Sciatic nerve (tissue), 2 donors: ENCODE measurements at regions not wholly inside any gene's neighbourhood (a gene's known extent, or its start where the extent isn't known, plus 50 kb on each side); places are given as distances from the start of the nearest gene placed in this dataset.

Experiments
- ATAC-seq: fragments of 200-7000 bp; cut with Tn5 transposase; one replicate; pipeline ENCODE4 v1.9.1; 2020; ENCODE audit warnings: mild to moderate bottlenecking, moderate library complexity
- DNase-seq: peaks from one replicate; pipeline ENCODE4 v3.0.0-alpha.2; 2020; ENCODE audit warnings: low spot score
- intact Hi-C: fragments of 100-400 bp; cut with DNase I; formaldehyde crosslinking; loops from one replicate; pipeline ENCODE4 v1.14.2; 2022
- donor health status: DM: no; HTN: no; CAD: no.
- donor health status: DM: no; HTN: no; CAD: no.

DNA sequence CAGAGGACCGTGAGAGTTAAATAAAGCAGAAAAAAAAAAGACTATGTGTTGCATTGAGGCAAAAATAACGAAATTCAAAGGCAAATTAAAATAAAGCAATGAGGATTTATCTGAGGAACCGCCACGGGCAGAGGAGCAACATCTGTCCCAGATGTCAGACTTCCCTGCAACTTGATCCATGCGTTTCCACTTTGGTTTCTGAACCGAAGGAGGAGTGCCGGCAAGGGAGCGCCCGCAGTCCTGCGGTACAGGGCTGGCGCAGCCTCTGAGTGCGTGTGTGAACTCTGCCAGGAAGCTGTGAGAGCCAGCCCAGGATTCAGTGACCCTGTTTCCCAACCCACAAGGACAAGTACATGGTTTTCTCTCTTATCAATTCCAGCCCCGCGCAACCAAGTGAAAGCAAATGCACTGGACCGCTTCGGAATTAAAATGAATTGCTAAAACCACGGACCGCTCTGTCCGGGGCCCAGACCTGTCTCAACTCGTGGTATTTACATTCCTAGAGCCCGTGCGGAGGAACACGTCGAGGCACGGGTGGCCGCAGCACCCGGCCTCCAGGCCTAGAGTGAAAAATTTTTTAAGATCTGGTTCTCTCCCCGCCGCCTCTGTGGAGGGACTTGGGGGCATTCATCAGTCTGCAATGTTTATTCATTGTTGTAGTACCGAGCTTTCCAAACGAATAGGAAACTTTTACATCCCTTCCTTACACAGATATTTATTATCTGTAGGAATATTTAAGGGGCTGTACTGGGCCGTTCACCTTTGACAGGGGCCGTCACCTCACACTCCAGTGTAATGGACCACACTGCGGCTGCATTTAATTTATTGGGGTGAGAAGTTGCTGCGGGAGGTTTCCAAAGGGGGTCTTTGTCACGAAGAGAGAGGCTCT is 291.5 kb upstream of the NFE2L3 start:
- intact Hi-C loops = no loop called here
- DNase-seq = no peak

DNA sequence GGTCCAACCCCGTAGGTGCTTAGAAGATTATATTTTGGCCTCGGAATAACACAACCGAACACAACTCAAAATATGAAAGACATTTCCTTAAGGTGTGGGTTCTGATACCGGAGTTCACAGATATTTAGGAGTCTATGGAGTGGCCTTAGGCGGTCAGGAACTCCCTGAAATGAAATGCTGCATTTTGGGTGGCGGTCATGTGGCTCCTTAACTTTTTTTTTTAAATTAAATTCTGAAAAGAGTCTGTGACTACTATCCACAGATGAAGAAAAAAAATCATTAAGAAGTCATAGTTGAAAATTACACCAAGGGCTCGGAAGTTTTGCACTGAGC is 290.9 kb upstream of the NFE2L3 start:
- intact Hi-C loops = no loop called here
- DNase-seq (no peak), ATAC-seq (no peak)

More for the DNA sequence above, 291.5 kb upstream of the NFE2L3 start:
- ATAC-seq = no peak

- intact Hi-C loops = no loop called here
- no peak for ATAC-seq
These were observed 290.3 kb upstream of the NFE2L3 start for GRCh38 chr7:25861601-25862260.

GRCh38 chr7:25862261-25863004 is 289.6 kb upstream of the NFE2L3 start:
- peak; percentile 95 for ATAC-seq
- intact Hi-C loops = no loop called here
- peak; percentile 97 for DNase-seq

More at GRCh38 chr7:25861601-25862260, 290.3 kb upstream of the NFE2L3 start:
- DNase-seq = no peak

GRCh38 chr7:25863005-25863728 is 288.8 kb upstream of the NFE2L3 start:
- ATAC-seq (no peak), DNase-seq (no peak)
- intact Hi-C loops = no loop called here

GRCh38 chr7:25863729-25864110 is 288.3 kb upstream of the NFE2L3 start:
- ATAC-seq = no peak
- DNase-seq = no peak
- intact Hi-C loops = no loop called here

- intact Hi-C loops = no loop called here
- no peak for DNase-seq
- no peak for ATAC-seq
These were observed 287.5 kb upstream of the NFE2L3 start for GRCh38 chr7:25864511-25864910.

GRCh38 chr7:25864943-25865751 is 286.9 kb upstream of the NFE2L3 start:
- no peak for DNase-seq
- no peak for ATAC-seq
- intact Hi-C loops = no loop called here

DNA sequence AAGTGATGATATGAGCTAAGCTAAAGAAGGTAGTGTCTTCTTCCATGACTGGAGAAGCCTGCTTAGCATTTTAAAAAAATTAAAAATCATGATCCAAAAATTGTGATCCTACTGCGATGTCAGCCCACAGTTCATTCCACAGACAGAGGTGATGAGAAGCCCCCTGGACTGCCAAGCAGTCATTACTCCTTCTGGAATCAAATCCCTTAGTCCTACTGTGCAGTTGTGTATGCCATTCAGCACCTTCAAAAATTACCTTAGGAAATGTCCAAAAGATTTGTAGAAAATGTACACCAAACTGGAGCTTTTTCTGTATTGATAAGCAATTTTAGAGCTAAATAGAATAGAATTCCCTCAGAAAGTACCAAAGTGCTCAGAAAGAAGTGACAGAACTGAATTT is 283.5 kb upstream of the NFE2L3 start:
- no peak for ATAC-seq
- intact Hi-C loops = no loop called here
- no peak for DNase-seq

GRCh38 chr7:25870574-25870973 is 281.4 kb upstream of the NFE2L3 start:
- intact Hi-C loops = no loop called here
- DNase-seq (no peak), ATAC-seq (no peak)

DNA sequence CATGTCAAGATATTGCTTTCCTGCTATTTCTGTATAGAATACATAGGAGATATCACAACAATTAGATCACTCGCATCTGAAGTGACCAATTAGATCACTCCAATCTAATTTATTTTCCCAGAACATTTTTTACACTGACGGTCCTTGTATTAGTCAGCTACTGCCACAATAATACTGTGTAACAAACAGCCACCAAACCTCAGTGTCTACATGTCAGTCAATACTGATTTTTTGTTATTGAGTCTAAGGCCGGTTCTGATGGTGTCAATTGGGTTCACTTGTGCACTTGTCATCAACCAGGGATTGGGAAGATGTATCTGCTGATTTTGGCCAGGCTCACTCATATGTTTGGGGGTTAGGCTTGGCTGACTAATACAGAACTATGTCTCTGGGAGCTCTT is 275.9 kb upstream of the NFE2L3 start:
- DNase-seq = no peak
- ATAC-seq = no peak
- intact Hi-C loops = no loop called here

DNA sequence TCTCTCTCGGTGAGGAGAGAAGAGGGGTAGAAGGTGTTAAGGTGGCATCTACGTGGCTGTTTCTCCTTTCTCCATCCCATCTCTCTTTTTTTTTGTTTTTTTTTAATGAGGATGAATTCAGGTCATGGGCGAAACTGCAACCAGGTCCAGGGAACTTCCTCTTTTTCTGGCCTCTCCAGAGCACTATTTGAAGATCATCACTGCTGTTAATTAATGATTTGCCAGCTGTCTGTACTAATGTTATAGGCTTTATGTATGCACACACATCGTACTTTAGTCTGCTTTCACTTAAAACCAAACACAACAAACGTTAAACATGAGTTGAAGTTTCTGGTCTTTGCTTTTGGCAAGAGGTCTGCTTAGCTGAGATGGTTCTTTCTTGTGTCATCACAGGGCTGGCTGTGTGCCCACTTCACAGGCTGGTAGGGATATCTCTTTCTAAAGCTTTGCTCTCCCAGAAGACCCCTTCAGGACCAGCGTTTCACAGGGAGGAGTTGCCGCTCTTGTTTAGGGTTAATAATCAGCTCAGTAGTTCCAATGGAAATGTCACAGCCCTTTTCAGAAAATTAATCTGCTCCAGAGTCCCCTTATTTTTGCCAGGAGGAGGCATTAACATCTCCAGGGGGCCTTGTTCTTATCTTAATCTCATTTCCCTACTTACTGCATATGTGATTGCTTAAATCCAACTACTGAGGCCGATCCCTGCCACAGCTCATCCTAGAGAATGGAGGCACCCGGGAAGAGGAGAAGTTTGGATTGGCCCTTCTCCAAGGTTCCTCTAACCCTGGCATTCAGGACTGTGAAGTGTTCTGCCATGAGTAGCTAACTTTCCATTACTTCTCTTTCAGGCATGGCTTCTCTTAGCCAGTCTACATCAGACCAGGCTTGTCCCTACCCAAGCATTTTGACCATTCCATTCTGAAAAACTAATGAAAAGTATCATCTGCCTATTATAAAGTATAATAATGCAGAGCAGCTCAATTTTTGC is 273.9 kb upstream of the NFE2L3 start:
- no peak for ATAC-seq
- intact Hi-C loops = no loop called here
- DNase-seq = no peak

- intact Hi-C loops = no loop called here
- no peak for ATAC-seq
- no peak for DNase-seq
These were observed 272.2 kb upstream of the NFE2L3 start for GRCh38 chr7:25879799-25880198.

DNA sequence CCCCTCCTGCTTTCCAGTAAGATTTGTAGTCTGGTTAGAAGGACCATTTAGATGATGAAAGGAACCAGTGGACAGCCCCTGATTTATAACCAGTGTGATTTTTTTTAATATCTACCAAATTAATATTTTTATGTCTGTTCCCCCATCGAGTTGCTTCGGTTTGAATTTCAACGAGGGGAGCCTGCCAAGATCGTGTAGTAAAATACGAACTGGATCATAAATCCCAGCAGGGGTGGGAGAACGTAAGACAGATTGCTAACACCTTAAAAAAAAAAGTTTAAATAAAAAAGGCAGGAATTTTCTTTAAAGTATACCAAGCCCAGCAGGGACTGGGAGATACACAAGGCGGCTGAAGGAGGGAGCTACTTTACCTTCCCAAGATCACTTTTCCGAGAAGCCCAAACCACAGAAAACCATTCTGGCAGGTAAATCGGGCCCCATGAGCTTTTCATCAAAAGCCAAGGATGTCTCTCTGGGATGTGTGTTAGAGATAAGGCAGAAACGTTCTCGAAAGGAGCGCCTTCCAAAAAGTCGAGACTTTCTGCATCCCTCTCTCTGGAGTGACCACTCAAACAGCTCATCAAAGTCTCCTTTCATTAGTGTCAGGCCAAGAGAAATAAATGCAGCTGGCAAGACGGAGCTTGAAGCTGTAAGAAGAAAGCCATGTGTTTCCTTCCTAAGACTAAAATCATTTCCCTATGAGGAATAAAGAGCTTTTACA is 270.5 kb upstream of the NFE2L3 start:
- ATAC-seq (no peak), DNase-seq (no peak)
- intact Hi-C loops = no loop called here

- DNase-seq = no peak
- ATAC-seq = no peak
- intact Hi-C loops = no loop called here
These were observed 269.7 kb upstream of the NFE2L3 start for GRCh38 chr7:25882151-25882773.

DNA sequence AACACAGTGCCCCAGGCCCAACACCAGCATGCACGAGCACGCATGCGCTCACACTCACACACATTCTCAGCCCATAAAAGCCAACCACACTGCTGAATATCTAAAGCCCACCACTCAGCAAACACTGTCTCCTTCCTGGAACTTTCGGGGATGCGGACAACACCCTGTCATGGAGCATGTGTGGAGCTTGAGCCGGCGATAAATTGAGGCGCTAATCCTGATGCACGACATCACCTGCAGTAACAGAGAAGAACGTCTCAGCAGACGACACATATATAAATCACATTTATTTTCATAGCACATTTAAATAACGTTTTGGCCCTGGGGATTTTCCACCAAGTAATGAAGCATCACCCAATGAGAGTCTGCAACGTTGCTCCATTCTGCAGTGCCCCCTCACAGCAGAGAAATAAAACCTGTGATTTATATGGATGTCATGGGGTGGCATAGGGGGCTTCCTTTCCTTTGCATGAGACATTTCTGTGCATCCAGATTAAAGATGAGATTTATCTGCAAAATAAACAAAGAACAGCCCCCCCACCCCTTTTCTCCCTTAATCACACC is 267.7 kb upstream of the NFE2L3 start:
- ATAC-seq = no peak
- intact Hi-C loops = no loop called here
- no peak for DNase-seq
